Keratinocyte (primary cell): ENCODE measurements at regions not wholly inside any gene's neighbourhood (a gene's known extent, or its start where the extent isn't known, plus 50 kb on each side); places are given as distances from the start of the nearest gene placed in this dataset.

Experiments
- CTCF ChIP-seq, 3 experiments: IDR thresholded peaks in 1 of 3; conservative IDR thresholded peaks in 1 of 3; optimal IDR thresholded peaks in 1 of 3; 2 replicates in 2 of 3; 3 replicates in 1 of 3; pipeline versions ENCODE3 to v1.5.1; 2011; ENCODE audit warnings: low read length in 3 of 3, mild to moderate bottlenecking in 3 of 3, moderate library complexity in 2 of 3, control low read depth in 1 of 3, inconsistent platforms in 1 of 3; ENCODE audit not compliant: insufficient read depth in 2 of 3; ENCODE audit errors: extremely low read depth in 1 of 3
- EZH2 ChIP-seq: IDR thresholded peaks from one replicate; pipeline ENCODE4 v1.6.1; 2012; ENCODE audit warnings: inconsistent platforms, mild to moderate bottlenecking, low read length, moderate library complexity

- no peak for TF ChIP-seq EZH2
- TF ChIP-seq CTCF (optimal IDR thresholded peaks at IDR 0.05 in 1 of 3, IDR thresholded peaks at IDR 0.05 in 1 of 3, conservative IDR thresholded peaks at IDR 0.05 in 1 of 3; ENCODE audit: extremely low read depth in 1 of 3, insufficient read depth in 2 of 3, low read length in 3 of 3) = no peak
Observed at GRCh38 chr11:19595840-19596751, 116.5 kb upstream of the NAV2 start.
